ENCODE measurements at regions not wholly inside any gene's neighbourhood (a gene's known extent, or its start where the extent isn't known, plus 50 kb on each side); places are given as distances from the start of the nearest gene placed in this dataset.

- no peak for DNase-seq
Measured at GRCh38 chr3:71857956-71858355, 73.0 kb upstream of the PROK2 start.

- DNase-seq = no peak
Measured at GRCh38 chr3:71854706-71855105, 69.8 kb upstream of the PROK2 start.

- no peak for DNase-seq
Measured at GRCh38 chr3:71854096-71854495, 69.1 kb upstream of the PROK2 start.

- no peak for DNase-seq
Measured at GRCh38 chr3:71851878-71852277, 66.9 kb upstream of the PROK2 start.

DNA sequence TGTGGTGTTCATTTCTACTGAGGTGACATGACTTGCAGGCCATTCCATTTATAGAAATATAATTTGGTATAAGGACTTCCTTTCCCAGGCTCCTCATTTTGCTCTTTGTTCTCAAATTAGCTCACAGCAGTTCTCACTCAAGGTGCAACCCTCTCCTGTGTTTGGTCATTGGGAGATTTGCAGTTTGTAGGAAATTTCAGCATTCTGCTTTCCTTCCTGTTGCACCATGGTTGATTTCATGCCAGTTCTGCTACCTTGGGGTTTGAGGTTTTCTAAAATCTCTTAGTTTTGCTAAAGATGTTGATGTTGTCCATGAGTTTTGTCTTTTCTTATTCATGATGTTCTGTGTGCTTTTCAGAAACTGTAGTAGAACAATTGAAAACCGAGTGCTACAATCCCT is 65.7 kb upstream of the PROK2 start:
- DNase-seq = no peak

DNA sequence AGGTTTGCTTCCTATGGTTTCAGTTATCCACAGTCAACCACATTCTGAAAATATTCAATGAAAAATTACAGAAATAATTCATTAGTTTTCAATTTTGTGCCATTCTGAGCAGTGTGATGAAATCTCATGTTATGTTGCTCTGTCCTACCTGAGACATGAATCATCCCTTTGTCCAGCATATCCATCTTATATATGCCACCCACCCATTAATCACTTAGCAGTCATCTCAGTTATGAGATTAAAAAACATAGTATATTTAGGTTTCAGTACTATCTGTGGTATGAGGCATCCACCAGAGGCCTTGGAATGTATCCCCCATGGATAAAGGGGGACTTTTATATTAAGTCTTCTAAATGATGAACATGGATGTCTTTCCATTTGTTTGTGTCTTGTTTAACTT is 64.7 kb upstream of the PROK2 start:
- no peak for DNase-seq

DNA sequence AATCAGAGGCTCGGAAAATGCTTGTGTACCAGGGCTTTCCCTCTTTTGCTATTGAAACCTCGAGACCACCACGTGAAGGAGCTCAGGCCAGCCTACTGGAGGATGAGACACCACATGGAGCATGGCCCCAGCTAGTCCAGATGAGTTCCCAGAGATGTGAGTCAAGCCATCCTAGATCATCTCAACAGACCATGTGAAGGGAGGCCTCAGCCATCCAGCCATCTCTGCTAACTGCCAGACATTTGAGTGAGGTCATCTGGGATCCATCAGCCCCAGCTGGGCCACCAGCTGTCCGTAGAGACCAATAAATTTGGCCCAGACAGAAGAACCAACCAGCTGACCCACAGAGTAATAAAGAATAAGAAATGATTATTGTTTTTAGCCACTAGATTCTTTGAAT is 62.8 kb upstream of the PROK2 start:
- DNase-seq = no peak

DNA sequence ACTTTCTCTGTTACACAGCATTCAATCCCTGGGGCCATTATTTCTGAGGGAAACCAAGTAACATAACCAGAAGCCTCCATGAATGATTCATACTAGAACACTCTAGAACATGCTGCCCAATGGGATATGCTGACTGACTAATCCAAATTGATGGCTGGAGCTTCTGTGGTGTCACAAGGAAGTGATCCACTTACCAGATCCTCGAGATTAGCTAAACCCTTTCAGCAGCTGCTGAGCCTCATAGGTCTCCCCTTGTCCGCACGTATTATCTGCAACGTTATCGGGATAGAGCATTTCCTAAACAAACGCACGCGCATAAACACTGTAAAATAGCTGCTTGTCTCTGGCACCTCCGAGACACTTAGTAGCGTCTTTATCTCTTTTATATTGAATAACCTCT is 61.2 kb upstream of the PROK2 start:
- DNase-seq = no peak

GRCh38 chr3:71843071-71843470 is 58.1 kb upstream of the PROK2 start:
- no peak for DNase-seq

DNA sequence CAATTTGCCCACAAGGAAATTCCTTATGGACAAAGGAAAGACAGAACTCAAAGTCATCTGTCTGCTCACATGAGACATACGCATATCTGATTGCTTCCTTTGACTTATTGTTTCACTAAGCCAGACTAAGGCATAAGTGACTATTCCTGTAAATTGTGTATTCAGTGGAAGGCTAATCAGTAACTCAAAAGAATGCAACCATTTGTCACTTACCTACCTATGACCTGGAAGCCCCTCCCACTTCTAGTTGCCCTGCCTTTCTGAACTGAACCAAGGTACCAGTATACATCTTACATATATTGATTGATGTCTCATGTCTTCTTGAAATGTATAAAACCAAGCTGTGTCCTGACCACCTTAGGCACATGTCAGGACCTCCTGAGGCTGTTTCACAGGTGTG is 53.5 kb upstream of the PROK2 start:
- DNase-seq = no peak

Measured in activated gamma-delta T cell (primary cell).